HFF-Myc (cell line): ENCODE measurements at regions not wholly inside any gene's neighbourhood (a gene's known extent, or its start where the extent isn't known, plus 50 kb on each side); places are given as distances from the start of the nearest gene placed in this dataset.
"Not testable (repeated sequence)": the region's sequence is repeated elsewhere in the genome, so short reads cannot be mapped to it uniquely, and the experiment has no call there.

Experiments
- DNase-seq: peaks from one replicate; pipeline ENCODE4 v3.0.0-alpha.2; 2011; ENCODE audit warnings: low read depth; ENCODE audit errors: extremely low read depth
- H3K4me3 ChIP-seq: replicated peaks from 2 replicates; pipeline ENCODE4 v1.5.1; 2011; ENCODE audit warnings: low read depth, mild to moderate bottlenecking, control low read depth, low read length
- TF ChIP-seq, protein P1 (sequence below): IDR thresholded peaks from 2 replicates; pipeline ENCODE4 v1.5.1; 2012; ENCODE audit warnings: mild to moderate bottlenecking, low read depth, low read length, control low read depth; ENCODE audit errors: missing control alignments

DNA sequence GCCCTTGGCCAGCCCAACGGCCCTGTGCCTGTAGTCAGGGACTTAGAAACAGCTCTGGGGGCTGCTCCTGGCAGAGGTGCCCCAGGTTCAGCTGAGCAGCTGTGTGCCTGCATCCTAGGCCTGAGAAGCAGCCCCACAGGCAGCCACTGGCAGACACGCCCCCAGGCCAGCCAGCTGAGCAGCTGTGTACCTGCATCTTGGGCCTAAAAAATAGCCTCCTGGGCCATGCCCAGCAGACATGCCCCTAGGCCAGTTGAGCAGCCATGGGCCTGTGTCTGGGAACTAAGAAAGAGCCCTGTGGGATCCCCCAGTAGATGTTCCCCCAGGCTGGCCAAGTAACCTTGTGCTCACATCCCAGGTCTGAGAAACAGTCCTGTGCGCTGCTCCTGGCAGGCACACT lies 64.0 kb downstream of the TBR1 start:
- TF ChIP-seq, protein P1, sequence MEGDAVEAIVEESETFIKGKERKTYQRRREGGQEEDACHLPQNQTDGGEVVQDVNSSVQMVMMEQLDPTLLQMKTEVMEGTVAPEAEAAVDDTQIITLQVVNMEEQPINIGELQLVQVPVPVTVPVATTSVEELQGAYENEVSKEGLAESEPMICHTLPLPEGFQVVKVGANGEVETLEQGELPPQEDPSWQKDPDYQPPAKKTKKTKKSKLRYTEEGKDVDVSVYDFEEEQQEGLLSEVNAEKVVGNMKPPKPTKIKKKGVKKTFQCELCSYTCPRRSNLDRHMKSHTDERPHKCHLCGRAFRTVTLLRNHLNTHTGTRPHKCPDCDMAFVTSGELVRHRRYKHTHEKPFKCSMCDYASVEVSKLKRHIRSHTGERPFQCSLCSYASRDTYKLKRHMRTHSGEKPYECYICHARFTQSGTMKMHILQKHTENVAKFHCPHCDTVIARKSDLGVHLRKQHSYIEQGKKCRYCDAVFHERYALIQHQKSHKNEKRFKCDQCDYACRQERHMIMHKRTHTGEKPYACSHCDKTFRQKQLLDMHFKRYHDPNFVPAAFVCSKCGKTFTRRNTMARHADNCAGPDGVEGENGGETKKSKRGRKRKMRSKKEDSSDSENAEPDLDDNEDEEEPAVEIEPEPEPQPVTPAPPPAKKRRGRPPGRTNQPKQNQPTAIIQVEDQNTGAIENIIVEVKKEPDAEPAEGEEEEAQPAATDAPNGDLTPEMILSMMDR: no peak
- no peak overlapping the region for H3K4me3 ChIP-seq
- DNase-seq: no peak

GRCh38 chr2:161481619-161482018 lies 65.5 kb downstream of the TBR1 start:
- DNase-seq: no peak
- TF ChIP-seq, protein P1: no peak
- H3K4me3 ChIP-seq: no peak overlapping the region

- DNase-seq: no peak
- no peak overlapping the region for H3K4me3 ChIP-seq
- TF ChIP-seq, protein P1: no peak
These were observed 68.0 kb downstream of the TBR1 start for GRCh38 chr2:161484061-161484460.

- TF ChIP-seq, protein P1: no peak
- DNase-seq: no peak
- H3K4me3 ChIP-seq: no peak overlapping the region
These were observed 70.0 kb downstream of the TBR1 start for GRCh38 chr2:161486111-161486510.

DNA sequence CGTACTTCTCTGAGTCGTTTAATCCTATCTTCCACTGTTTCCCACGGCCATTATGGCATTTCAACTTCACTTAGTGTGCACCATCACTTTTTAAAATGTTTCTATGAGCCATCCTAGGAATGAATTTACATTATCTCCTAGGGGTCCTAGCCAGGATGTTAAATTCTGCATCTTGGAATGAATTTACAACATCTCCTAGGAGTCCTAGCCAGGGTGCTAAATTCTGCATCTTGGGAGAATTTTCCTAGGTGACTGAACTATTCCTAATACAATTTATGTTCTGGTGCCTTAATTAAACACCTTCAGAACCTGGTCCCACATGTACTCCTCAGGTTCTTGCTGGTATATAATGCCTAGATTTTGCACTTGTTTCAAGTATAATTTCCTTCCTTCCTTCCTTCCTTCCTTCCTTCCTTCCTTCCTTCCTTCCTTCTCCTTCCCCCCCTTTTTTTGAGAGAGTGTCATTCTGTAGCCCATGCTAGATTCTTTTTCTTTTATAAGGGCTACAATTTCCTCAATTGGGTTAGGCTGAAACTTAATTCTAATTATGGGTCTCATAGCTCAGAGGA lies 72.1 kb downstream of the TBR1 start:
- no peak overlapping the region for H3K4me3 ChIP-seq
- TF ChIP-seq, protein P1: no peak
- DNase-seq: no peak

GRCh38 chr2:161488879-161489278 lies 72.8 kb downstream of the TBR1 start:
- no peak overlapping the region for H3K4me3 ChIP-seq
- DNase-seq: no peak
- TF ChIP-seq, protein P1: no peak

DNA sequence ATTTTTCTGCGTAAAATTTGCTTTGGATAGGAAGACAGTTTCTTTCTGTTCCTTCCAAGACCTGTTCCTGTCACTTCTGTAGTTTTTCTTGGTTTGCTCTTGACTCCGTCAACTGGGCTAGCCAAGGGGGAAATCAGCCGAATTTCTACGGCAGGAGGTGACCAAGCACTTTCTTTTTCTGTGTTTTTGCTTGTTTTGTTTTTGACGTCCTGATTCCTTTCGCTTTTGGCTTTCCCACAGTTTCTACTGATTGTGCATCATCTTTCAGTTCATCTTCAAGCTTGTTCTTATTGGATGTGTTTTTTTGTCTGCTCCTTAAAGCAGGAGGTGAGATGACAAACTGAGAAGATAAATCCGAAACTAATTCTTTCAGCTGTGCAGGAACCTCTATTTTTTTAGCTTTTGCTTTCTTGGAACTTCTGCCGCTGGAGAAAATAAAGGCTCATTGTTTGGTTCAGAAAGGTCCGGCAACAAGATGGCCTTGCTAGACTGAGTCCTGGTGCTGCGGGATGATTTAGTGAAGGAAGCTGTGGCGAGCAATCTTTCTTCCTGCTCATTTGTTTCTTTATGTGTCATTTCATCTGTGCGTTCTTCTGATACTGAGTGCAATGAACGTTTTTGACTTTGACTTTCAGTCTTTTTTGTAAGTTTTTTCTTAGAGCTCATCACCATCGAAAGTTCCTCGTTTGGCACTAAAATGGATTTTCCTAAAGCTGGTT lies 85.0 kb downstream of the TBR1 start:
- not testable (repeated sequence) for DNase-seq, H3K4me3 ChIP-seq

- not testable (repeated sequence) for DNase-seq, H3K4me3 ChIP-seq
These were observed 86.2 kb downstream of the TBR1 start for GRCh38 chr2:161502279-161502678.

- DNase-seq, H3K4me3 ChIP-seq: not testable (repeated sequence)
These were observed 88.7 kb downstream of the TBR1 start for GRCh38 chr2:161504628-161505289.

DNA sequence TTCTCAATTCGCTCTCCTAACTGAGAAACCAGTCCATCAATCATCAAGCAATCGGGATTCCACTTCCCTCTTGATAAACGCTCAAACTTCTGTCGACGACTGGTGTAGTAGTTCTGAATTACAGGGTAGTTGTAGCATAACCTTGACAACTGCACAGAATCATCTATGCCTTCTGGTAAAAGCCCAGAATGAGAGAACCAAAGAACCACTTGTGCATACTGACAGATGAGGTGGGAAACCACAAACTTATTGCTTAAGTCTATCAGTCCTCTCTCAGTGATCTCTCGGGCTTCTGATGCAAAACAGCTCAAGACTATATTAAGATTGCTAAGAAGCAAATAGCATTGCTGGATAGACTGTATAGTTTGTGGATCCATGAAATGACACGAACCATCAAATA lies 89.4 kb downstream of the TBR1 start:
- H3K4me3 ChIP-seq, DNase-seq: not testable (repeated sequence)
